Gastroesophageal sphincter (tissue), 3 donors: ENCODE measurements at regions not wholly inside any gene's neighbourhood (a gene's known extent, or its start where the extent isn't known, plus 50 kb on each side); places are given as distances from the start of the nearest gene placed in this dataset.

Experiments
- CTCF ChIP-seq, 4 experiments: fragments of 200-600 bp in 2 of 4; fragments of 450-650 bp in 2 of 4; sonication (generic) in 1 of 4; IDR thresholded peaks; one replicate each; pipeline ENCODE4 v1.5.1; 2017 to 2019; ENCODE audit warnings: antibody characterized with exemption in 4 of 4, mild to moderate bottlenecking in 2 of 4, moderate library complexity in 2 of 4
- POLR2A ChIP-seq, 2 donors: fragments of 450-650 bp; IDR thresholded peaks; one replicate each; pipeline ENCODE4 v1.6.1; 2017; ENCODE audit warnings: antibody characterized with exemption in 2 of 2, mild to moderate bottlenecking in 2 of 2, moderate library complexity in 1 of 2
- POLR2AphosphoS5 ChIP-seq: sonication (generic); formaldehyde crosslinking; IDR thresholded peaks from one replicate; pipeline ENCODE4 v1.6.1; 2017; ENCODE audit warnings: antibody characterized with exemption

GRCh38 chr15:31476866-31477265 lies 150.2 kb downstream of the KLF13 start:
- TF ChIP-seq POLR2A (IDR thresholded peaks at IDR 0.05): no peak
- TF ChIP-seq CTCF (IDR thresholded peaks at IDR 0.05): no peak
- no peak for TF ChIP-seq POLR2AphosphoS5
